ENCODE measurements at regions not wholly inside any gene's neighbourhood (a gene's known extent, or its start where the extent isn't known, plus 50 kb on each side); places are given as distances from the start of the nearest gene placed in this dataset.
A peak's percentile ranks its signal among the peaks of the same experiment; 100 is the strongest.

DNA sequence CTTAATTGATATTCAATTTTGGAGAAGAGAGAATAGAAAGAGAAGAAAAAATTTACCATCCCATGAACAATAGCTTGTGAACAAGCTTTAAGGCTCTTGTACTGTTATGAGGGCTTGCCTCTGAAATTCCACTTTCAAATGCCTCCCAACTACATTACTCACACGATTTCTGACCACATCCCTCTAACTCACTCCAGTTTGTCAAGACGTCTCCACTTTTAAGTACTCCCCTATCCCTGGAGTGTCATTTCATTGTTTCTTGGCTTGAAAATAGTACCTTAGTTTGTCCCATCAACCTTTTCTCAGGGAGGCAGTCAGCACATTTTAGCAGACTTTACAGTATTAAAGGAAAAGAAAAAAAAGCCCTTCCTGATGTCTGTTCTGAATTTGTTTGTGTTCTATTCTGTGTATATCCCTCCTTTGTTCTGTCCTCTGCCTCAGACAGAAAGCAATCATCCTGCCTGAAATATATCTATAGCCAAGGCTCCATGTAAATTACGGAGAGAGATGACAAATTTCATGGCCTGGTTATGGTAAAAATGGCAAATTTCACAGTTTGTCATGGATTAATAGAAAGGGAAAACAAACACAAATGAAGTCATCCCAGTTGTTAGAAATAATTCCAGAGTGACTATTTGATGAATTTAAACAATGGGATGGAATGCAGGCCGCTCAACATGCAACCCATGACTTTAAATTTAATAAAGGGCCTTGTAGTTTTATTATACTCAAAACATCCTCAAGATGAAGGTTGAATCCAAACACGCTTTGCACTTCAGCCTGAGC, 228.8 kb downstream of the ETAA1 start:
- no peak for DNase-seq

DNA sequence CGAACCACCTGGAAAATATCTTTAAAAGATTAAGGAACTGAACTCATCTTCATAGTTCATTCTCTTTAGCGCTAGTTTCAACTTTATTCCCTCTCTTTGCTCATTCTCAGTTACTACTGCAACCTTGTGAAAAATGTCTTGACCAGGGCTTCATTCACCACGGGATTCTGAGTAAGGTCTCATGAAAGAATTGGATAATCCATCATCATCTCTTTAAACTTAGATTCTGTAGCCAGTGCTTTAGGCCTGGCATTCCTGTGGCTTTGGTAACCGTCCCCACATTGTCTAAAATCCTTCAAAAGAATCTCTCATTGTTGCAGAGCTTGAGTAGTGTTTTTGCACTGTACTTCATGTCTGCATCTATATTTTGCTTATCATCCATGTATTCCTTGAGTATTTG, 229.5 kb downstream of the ETAA1 start:
- no peak for DNase-seq

DNA sequence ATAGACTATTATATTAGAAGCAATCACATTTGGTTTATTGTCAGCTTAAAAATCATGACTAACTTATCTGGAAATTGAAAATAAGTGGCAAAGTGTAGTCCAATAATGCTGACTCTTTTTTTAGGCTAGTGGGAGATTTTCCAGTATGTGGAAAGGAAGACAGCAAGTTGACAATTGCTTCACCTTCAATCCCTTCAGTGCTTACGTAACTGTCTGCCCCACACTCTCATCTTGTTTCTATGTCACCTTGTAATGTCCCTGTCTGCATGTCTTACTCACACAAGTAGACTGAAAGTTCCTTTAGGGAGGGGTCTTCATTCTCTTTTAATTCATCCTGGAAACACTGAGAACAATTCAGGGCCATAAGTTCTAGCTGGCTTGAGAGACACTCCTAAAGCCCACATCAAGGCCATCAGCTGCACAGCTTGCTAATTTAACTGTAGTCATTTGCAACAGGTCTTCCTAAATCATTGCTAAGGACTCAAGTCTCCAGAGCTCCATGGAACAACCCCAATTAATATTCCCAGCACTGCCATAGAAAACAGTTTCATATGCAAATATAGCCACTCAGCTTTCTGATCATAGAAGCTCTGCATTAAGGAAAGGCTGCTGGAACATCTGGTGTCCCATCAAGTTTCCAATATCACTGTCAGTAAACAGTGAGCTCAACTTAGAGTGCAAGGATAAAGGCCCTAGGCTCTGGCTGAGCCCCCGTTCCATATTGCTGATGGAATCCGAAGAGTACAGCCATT, 230.5 kb downstream of the ETAA1 start:
- no peak for DNase-seq

DNA sequence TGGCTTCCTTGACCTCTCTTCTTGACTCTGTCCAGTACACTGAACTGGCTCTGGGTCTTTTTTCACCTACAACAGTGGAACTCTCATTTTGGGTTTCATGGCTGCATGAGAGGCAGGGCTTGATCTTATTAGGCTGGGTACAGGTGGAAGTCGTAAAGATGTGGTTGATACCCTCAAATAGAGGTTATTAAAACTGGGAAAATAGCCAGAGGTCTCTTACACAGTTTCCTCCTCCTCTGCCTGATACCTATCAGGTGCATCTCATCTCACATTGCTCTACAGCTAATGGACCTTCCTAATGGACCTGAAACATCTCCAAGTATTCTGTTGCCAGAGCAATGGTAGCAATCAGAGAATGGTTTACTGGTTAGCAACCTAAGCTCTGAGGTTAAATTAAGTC, 231.8 kb downstream of the ETAA1 start:
- no peak for DNase-seq

DNA sequence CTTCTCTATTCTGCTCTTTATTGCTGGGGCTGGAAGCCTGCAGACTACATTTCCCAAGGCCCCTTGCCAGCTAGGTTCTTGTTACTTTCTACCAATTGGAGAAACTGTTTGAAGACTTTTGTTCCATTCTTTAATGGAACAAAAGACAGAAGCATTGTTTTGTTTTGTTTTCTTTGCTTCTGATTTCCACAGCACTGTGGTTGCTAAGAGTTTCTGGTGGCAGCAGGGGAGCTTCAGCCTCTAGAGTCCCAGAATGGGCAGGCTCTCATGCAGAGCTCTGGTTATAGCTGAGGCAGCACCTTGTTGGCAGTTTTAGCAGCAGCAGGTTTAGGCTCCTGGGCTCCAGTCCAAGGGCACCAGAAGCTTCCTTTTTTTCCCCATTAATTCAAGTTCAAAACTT, 234.3 kb downstream of the ETAA1 start:
- no peak for DNase-seq

DNA sequence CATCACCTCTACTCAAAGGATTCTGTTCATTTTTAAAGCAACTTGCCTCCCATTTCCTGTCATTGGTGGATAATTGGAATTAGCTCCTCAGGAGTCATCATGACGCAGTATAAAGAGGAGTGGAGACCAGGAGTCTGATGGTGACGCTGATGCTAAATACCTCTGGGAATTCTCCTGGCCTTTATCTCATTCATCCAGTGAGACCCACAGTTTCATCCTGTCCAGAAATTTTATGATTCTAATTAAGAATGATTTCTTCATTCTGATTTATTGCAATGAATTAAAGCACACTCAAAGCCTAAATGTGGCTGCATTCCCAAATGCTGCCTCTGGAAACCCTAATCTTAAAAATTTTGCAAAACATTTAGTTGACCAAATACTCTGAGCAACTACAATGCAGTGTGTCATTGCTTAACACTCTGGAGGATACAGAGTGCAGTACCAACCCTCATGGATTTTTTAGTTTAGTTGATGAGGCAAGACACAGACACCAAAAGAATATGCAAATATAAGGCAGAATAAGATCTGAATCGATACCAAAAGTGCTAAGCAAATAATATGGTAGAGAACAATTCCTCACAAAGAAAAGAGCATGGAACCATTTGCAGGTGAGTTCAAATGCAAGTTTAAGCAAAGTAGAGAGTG, 236.2 kb downstream of the ETAA1 start:
- DNase-seq, result no peak

DNA sequence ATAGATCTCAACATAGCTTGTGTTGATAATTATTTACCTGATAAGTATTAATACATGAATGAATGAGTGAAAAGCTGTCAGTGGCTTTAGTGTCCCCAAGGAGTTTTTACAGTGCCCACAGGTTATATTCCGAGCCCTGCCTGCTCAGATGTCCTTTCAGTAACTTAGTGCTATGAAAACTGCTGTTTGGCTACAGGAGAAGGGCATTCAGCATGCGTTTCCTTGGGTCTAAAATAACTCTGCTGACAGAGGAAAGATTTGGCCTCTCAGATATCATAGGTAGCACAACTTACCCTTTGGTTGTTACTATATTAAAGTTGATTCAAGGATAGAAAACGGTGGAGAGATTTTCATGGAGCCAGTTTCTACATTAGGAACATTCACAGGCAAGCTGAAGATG, 241.0 kb downstream of the ETAA1 start:
- DNase-seq, result no peak

DNA sequence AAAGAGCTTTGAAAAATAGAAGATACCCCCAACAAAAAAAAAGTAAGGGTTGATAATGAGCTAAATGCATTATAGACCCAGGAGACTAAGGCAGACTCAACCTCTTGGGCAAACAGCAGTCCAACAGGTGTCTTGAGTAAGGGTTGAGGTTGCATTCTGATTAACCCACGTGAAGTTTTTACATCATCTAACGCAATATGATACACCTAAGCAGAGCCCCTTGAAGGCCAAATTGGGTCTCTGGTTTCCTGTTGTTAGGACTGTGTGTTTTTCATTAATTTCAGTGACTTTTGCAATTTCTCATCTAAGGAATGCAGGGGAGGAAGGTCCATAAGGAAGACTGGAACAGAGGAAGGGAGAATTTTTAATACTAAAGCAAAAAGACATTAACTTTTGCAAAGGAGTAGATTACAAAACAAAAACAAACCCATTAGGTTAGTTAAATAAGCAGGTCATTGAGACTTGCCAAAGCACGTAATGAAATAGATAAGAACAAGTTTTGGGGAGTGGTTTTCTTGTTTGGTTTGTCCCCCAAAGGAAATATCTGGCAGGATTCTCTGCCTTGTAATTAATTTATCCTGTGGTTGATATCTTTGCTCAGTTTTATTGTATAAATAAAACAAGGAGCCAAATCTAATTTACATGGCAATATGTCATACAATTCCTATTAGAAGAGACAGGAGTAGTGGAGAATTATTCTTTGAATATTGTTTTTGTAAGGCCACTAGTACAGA, 244.3 kb downstream of the ETAA1 start:
- DNase-seq, result peak; percentile 12

DNA sequence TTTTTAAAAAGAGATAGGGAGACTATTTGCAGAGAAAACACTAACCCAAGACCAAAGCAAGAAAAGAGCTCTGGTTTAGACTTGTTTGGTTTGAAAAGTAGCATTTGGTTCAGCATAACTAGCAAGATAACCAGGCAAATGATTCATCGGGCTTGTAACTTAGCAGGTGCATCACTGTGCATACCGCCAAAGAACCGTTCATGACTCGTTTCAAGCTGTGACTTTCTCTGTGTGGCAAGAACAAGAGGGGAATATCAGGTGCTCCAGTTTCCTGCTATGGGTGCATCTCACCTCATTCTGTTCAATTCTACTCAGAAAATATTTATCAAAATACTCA, 244.9 kb downstream of the ETAA1 start:
- DNase-seq, result peak; percentile 17

DNA sequence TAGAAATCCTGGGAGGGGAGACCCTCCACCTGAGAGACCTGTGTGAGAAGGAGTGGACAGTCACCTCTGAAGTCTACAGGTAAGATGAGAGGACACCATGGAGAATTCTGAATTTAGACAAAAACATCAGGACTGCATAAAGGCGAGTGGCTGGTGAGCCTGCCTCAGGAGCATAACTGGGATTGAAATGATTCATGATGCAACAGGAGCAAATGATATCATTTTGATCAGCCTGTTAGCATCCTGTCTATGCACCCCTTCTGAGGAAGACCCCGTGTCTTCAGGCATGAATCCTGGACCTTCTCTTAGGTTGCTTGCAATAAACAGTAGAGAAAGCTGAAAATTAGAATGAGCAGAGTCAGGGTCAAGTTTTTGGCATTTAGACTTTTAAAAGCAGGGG, 245.8 kb downstream of the ETAA1 start:
- no peak for DNase-seq

DNA sequence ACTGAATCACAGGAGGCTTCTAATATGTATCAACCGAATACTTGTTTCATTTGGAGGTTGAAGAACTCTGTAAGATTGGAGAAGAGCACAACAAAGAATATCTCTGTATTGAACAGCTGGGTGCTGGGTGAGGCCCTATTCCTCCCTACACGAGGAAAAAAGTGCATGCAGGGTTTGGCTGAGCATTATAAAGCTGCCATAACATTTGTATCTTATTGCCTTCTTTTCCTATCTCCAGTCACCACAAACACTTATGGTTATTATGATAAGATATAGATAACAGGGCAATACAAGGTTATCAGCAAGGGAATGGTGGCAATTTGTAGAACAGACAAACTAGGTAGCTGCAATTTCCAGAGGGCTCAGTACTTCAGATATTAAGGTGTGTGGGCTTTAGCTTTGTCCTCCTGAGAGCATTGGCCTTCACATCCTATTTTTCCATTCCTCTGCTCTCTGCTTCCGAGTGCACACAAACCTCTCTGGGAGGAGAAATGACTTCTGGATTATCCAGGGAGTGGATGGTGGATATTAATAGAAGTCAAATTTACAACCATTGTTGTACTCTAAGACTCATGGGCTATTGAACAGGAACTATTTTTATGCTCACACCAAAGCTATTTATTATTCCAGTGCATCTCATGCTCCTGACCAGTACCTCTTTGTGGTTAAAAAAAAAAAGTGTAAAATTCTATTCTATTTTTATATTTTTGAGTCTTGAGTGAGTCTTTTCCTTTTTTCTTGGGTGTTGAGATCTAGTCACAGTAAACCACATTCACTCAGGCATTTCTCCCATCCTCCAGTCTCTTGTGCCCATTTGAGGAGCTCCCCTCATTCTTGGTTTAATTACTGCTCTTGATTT, 248.4 kb downstream of the ETAA1 start:
- DNase-seq, result no peak

DNA sequence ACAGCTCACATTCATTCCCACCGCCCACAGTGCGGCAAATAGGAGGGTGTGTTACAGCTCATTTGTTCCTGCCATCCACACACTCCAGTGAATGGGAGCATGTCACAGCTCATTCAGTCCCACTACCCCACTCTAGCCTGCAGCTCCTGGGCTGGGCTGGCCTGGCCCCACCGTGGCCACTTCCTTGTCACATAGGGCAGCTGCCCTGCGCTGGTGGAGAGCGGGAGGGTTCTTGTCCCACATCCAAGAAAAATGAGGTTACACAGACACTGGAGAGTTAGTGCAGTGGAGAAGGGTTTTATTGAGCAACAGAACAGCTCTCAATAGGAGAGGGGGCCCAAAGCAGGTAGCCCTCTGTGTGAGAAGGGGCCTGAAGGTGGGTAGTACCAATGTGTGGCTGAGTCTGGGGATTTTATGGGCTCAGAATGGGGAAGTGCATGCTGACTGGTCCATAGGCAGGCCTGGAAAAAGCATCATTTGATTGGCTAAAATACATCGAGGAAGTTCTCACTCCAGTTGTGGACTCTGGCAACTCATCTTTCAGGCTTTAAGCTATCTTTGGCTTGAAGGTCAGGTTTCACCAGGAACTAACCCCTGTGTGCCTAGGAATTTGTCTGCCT, 249.7 kb downstream of the ETAA1 start:
- no peak for DNase-seq

DNA sequence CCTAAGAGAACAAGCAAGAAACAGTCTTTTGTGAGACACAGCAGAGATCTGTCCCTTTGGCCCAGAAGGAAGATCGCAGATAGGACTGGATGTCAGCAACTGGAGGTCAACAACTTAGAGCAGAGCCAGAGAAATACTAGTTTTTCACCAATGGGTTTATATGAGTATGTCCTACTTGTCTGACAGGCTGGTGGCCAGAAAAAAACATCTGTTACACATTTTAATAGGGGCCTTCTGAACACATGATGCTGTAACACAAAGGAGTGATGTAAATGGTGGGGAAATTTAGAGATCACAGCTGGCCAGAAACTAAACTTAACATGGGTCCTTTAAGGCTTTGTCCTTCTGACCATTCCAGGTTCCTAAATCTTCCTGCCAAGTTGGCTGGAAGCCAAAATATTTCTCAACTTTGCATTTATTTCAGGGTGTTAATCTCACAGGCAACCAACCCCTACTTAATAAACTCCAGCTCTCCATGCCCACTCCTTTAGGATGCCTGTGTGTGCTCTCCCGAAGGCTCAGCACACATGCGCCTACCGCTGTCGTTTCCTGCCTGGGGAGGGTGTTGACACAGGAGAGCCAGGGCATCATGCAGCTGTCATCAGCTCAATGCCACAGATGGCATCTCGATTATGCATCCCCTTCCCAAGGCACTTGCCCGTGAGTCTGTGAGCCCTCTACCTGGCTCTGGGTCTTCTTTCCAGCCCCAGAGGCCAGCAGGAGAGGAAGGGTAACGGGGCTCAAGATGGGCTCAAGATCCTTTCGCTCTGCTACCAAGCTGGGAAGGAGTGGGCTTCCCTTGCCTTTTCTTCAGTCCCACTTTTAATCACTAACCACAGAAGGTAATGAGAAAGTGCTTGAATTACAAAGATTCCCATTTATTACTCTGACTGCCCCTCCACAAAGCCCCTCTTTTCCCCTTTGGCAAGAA, 252.5 kb downstream of the ETAA1 start:
- peak; percentile 73 for DNase-seq

DNA sequence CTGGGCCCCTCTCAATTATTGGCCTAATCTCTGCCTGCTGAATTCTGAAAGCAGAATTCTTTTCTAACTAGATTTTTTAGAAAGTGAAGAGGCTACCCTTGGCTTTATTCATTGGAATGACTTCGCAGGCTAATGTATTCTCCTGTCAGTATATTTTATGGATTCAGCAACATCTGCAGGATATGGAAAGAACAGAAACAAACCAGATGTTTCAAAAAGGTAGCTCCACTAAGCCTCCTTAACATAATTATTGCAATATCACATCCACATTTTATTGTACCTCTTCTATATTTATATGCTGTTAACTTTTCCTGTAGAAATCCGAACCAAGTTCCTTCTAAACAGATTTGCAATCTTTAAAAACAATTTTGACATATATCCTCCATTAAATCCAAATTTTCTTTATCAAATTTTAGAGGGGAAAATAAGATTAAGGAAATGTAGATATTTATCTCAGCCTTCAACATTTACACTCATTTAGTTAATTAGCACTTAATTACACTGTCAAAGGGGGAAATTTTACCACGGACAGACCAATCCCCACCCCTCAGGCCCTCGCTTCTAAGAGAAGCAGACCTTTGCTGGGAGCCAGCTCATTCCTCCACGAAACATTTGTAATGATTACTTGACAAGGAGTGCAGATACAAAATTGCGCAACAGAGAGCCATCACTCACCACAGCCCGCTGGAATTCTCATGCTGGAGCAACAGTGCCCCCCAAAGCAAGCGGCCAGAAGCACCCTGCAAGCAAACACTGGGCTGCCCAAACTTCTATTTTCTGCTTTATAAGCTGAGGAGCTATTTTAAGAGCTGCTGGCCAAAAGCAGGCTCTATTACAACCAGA, 253.4 kb downstream of the ETAA1 start:
- peak; percentile 12 for DNase-seq

DNA sequence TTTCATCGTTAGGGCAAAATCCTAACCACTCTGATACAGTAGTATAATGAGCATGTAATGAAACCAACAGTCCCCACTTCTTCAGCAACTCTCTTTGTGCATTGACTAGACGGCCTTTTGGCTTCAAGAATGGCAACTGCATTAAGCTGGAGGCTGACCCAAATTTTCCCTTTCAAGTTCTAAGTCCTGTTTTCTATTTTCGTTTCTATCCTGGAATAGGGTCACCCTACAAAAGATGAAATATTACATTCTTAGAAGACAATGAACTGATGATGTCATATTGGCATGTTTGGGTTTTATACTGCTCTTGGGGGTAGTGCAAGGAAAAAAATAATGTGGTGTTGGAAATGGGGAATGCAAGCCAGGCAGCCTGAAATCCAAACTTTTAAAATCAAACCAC, 254.4 kb downstream of the ETAA1 start:
- no peak for DNase-seq

DNA sequence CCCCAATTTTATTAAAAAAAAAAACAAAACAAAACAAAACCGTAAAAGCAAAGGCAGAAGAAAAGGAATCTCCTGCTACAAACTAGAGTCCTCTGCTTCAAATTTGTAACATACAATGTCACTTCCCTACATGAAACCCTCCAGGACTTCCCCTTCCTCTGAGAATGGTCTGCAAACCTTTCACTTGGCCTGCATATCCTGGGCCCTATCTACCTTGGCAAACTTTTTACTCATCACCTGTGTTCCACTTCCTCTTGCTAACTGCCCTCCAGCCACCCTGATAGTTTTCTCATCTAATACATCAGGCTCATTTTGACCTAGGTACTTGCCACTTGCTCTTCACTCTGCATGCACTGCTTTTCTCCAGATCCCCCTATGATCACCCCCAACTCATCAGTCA, 255.5 kb downstream of the ETAA1 start:
- no peak for DNase-seq

DNA sequence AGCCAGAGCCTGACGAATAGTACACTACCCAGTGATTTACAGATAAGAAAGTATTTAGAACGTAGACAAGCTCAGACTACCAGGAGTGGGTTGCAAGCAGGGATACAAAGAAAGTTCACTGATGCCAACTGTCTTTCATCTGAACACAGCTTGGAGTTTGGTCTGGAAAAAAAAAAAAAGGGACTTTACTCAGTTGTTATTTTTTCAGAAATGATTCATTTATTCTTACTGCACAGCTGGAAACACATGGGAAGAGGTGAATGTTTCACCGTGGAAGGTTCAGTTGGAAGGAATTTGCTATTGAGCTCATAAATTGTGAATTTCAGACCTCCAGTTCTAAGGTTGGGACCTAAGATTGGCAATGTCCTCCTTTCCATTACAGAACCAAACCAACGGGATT, 259.7 kb downstream of the ETAA1 start:
- no peak for DNase-seq

DNA sequence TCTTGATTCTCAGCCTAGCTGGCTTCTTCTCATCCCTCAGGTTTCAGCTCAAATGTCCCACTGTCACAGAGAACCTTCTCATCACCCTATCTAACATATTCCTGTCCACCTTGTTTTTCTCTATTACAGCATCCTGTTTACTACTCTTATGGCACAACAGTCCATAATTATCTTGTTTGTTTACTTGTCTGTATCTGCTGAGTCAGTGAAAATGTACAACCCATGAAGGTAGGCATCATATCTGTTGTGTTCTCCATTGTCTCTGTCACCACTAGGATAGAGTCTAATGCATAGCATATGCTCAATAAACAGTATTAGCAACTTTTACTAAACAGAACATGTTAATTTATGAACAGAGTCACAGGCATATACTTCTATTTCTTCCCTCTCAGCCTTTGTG, 261.7 kb downstream of the ETAA1 start:
- DNase-seq, result no peak

DNA sequence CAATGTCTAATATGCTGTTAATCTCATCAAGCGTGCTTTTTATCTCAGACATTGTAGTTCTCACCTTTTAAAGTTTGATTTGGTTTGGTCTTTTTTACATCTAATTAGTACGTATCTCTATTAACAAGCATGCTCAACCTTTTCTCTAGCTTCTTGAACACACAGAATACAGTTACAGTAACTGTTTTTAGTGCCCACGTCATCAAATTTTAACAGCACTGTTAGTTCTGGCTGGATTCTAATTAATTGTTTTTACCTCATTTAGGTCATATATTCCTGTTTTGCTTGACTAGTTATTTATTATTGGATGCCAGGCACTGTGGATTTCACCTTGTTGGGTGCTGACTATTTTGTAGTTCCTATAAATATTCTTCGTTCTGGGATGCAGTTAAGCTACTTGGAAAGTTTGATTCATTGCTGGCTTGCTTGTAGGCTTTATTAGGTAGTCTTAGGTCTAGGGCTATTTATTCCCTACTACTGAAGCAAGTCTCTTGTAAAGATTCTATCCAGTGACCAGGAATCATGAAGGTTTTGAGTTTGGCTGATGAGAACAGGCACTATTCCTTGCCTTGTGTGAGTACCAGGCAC, 263.0 kb downstream of the ETAA1 start:
- no peak for DNase-seq

DNA sequence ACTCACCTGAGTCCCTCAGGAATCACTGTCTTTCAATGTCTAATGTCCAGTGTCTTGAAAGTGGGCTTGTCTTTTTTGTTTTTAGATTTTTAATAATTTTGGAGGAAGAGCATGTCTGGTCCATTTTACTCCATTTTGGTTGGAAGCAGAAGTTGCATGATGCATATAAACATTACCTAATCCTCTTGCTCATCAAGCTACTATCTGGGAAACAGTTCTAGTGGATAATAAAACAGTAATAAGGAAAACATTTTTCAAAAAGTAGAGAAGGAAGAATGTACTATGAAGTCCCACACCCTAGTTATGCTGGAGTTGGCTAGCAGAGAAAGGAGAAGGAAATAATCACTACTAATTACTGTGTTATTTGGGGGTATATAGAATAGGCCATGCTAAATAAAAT, 263.7 kb downstream of the ETAA1 start:
- no peak for DNase-seq

Measured in NCI-H2171 treated with DMSO at 0.1 percent for 48 hours (cell line).